ENCODE measurements at regions not wholly inside any gene's neighbourhood (a gene's known extent, or its start where the extent isn't known, plus 50 kb on each side); places are given as distances from the start of the nearest gene placed in this dataset.

- TF ChIP-seq ZSCAN29 (CRISPR knock-in tag; conservative IDR thresholded peaks at IDR 0.05) (peak; percentile 82; the same call in 1 of the 2 replicates), ZZZ3 (CRISPR knock-in tag; IDR thresholded peaks at IDR 0.05; ENCODE audit: borderline replicate concordance) (no peak; the same call in 1 of the 2 replicates), TP53 (CRISPR knock-in tag; conservative IDR thresholded peaks at IDR 0.05) (no peak), ARID3A (IDR thresholded peaks at IDR 0.05; ENCODE audit: low read depth, low read length) (no peak), BCL6 (CRISPR knock-in tag; IDR thresholded peaks at IDR 0.05) (peak; percentile 77), WIZ (CRISPR knock-in tag; IDR thresholded peaks at IDR 0.05) (peak; percentile 57; the same call in 1 of the 2 replicates), NFE2L1 (CRISPR knock-in tag; IDR thresholded peaks at IDR 0.05; ENCODE audit: borderline replicate concordance) (no peak), ZBTB39 (CRISPR knock-in tag; IDR thresholded peaks at IDR 0.05) (peak; percentile 82; the same call in 1 of the 2 replicates), ZFP36L2 (CRISPR knock-in tag; IDR thresholded peaks at IDR 0.05) (no peak), ZNF619 (CRISPR knock-in tag; IDR thresholded peaks at IDR 0.05) (0 out of 2 replicates have a peak, but pooled peaks have one; percentile 16), ZFP36L1 (CRISPR knock-in tag; IDR thresholded peaks at IDR 0.05) (no peak), GABPB1 (CRISPR knock-in tag; IDR thresholded peaks at IDR 0.05) (peak; percentile 68; the same call in 1 of the 2 replicates), ZMAT5 (CRISPR knock-in tag; IDR thresholded peaks at IDR 0.05; ENCODE audit: borderline replicate concordance, low read depth) (no peak), ZNF781 (CRISPR knock-in tag; IDR thresholded peaks at IDR 0.05; ENCODE audit: borderline replicate concordance, not compliant biosample characterization) (no peak), ZNF205 (CRISPR knock-in tag; IDR thresholded peaks at IDR 0.05) (no peak; the same call in 1 of the 2 replicates), NFIC (IDR thresholded peaks at IDR 0.05; ENCODE audit: low read length) (peak; percentile 60; the same call in 1 of the 2 replicates), HNRNPUL1 (IDR thresholded peaks at IDR 0.05; ENCODE audit: low read depth, low read length) (no peak), ETV6 (CRISPR knock-in tag; conservative IDR thresholded peaks at IDR 0.05) (peak; percentile 46; the same call in 1 of the 2 replicates), HCFC1 (IDR thresholded peaks at IDR 0.05; ENCODE audit: low read depth, low read length) (no peak), SRF (IDR thresholded peaks at IDR 0.05; ENCODE audit: low read depth, low read length) (no peak), KDM4B (CRISPR knock-in tag; IDR thresholded peaks at IDR 0.05) (0 out of 2 replicates have a peak, but pooled peaks have one; percentile 31), ZNF589 (CRISPR knock-in tag; conservative IDR thresholded peaks at IDR 0.05) (no peak), HNRNPLL (IDR thresholded peaks at IDR 0.05; ENCODE audit: low read depth, low read length, poor library complexity, severe bottlenecking) (peak; percentile 58), DNMT1 (CRISPR knock-in tag; IDR thresholded peaks at IDR 0.05) (no peak), ELF4 (CRISPR knock-in tag; IDR thresholded peaks at IDR 0.05; ENCODE audit: borderline replicate concordance) (no peak), TOPORS (CRISPR knock-in tag; IDR thresholded peaks at IDR 0.05) (no peak), ZNF263 (CRISPR knock-in tag; IDR thresholded peaks at IDR 0.05) (0 out of 2 replicates have a peak, but pooled peaks have one; percentile 10)
These were observed 77.4 kb upstream of the SLC2A1 start (continued) for GRCh38 chr1:43035821-43036741.

Measured in HepG2 (cell line).